ENCODE measurements at regions not wholly inside any gene's neighbourhood (a gene's known extent, or its start where the extent isn't known, plus 50 kb on each side); places are given as distances from the start of the nearest gene placed in this dataset.

DNA sequence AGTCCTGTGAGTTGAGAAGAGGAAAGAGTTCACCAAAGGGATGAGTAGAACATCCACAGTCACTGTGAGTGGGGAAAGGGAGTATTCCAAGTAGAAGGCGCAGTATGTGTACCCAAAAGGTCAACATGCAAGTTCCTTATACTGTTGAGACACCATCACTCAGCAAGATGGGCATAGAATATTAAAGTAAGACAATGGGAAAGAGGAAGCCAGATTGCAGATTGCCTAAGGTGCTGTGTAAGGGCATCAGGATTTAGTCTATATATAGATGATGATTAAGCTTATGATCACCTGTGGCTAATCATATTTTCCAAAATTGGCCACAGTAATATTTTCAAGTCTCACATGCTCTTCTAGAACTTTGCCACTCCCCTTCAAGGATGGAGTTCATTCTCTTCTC is 120.1 kb upstream of the CAMK1G start:
- TF ChIP-seq, protein P1, sequence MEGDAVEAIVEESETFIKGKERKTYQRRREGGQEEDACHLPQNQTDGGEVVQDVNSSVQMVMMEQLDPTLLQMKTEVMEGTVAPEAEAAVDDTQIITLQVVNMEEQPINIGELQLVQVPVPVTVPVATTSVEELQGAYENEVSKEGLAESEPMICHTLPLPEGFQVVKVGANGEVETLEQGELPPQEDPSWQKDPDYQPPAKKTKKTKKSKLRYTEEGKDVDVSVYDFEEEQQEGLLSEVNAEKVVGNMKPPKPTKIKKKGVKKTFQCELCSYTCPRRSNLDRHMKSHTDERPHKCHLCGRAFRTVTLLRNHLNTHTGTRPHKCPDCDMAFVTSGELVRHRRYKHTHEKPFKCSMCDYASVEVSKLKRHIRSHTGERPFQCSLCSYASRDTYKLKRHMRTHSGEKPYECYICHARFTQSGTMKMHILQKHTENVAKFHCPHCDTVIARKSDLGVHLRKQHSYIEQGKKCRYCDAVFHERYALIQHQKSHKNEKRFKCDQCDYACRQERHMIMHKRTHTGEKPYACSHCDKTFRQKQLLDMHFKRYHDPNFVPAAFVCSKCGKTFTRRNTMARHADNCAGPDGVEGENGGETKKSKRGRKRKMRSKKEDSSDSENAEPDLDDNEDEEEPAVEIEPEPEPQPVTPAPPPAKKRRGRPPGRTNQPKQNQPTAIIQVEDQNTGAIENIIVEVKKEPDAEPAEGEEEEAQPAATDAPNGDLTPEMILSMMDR (IDR thresholded peaks at IDR 0.05): no peak
- TF ChIP-seq SIN3A (IDR thresholded peaks at IDR 0.05; ENCODE audit: borderline replicate concordance, insufficient read depth, low read depth, low read length) (no peak), POLR2AphosphoS5 (IDR thresholded peaks at IDR 0.05; ENCODE audit: low read depth, low read length) (no peak), TCF7L2 (IDR thresholded peaks at IDR 0.05; ENCODE audit: low read depth, low read length) (no peak)
- TF ChIP-seq, protein P2, sequence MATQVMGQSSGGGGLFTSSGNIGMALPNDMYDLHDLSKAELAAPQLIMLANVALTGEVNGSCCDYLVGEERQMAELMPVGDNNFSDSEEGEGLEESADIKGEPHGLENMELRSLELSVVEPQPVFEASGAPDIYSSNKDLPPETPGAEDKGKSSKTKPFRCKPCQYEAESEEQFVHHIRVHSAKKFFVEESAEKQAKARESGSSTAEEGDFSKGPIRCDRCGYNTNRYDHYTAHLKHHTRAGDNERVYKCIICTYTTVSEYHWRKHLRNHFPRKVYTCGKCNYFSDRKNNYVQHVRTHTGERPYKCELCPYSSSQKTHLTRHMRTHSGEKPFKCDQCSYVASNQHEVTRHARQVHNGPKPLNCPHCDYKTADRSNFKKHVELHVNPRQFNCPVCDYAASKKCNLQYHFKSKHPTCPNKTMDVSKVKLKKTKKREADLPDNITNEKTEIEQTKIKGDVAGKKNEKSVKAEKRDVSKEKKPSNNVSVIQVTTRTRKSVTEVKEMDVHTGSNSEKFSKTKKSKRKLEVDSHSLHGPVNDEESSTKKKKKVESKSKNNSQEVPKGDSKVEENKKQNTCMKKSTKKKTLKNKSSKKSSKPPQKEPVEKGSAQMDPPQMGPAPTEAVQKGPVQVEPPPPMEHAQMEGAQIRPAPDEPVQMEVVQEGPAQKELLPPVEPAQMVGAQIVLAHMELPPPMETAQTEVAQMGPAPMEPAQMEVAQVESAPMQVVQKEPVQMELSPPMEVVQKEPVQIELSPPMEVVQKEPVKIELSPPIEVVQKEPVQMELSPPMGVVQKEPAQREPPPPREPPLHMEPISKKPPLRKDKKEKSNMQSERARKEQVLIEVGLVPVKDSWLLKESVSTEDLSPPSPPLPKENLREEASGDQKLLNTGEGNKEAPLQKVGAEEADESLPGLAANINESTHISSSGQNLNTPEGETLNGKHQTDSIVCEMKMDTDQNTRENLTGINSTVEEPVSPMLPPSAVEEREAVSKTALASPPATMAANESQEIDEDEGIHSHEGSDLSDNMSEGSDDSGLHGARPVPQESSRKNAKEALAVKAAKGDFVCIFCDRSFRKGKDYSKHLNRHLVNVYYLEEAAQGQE (IDR thresholded peaks at IDR 0.05; ENCODE audit: insufficient read depth in 1 of 2, low read depth in 2 of 2, low read length in 1 of 2): no peak
